Activated naive CD4-positive, alpha-beta T cell treated with anti-CD3 and anti-CD28 coated beads for 36 hours (primary cell): ENCODE measurements at regions not wholly inside any gene's neighbourhood (a gene's known extent, or its start where the extent isn't known, plus 50 kb on each side); places are given as distances from the start of the nearest gene placed in this dataset.
"Not testable (repeated sequence)": the region's sequence is repeated elsewhere in the genome, so short reads cannot be mapped to it uniquely, and the experiment has no call there.

Experiments used
- CTCF ChIA-PET: fragments of 350-600 bp; sonication (Branson Sonifier 250); formaldehyde crosslinking; loops from one replicate; lab custom pipeline; 2021; ENCODE audit warnings: antibody characterized with exemption; lab: Charles Lee
- DNase-seq: peaks from one replicate; pipeline ENCODE4 v3.0.0-alpha.2; 2020
- H3K27ac Mint-ChIP-seq: one replicate; pipeline ENCODE4 v1.8.0; 2021; ENCODE audit warnings: mild to moderate bottlenecking, mixed read lengths
- H3K27me3 Mint-ChIP-seq: one replicate; pipeline ENCODE4 v1.8.0; 2021; ENCODE audit warnings: low read depth, mixed read lengths
- H3K36me3 Mint-ChIP-seq: one replicate; pipeline ENCODE4 v1.8.0; 2021; ENCODE audit warnings: low read depth, mixed read lengths
- H3K4me1 Mint-ChIP-seq: one replicate; pipeline ENCODE4 v1.8.0; 2021; ENCODE audit warnings: low read depth, mixed read lengths
- H3K4me3 Mint-ChIP-seq: one replicate; pipeline ENCODE4 v1.8.0; 2021; ENCODE audit warnings: mild to moderate bottlenecking, moderate library complexity, mixed read lengths
- H3K9me3 Mint-ChIP-seq: one replicate; pipeline ENCODE4 v1.8.0; 2021; ENCODE audit warnings: mixed read lengths
- intact Hi-C: fragments of 100-400 bp; cut with micrococcal nuclease; formaldehyde crosslinking; loops from one replicate; pipeline ENCODE4 v1.15.1; 2023

DNA sequence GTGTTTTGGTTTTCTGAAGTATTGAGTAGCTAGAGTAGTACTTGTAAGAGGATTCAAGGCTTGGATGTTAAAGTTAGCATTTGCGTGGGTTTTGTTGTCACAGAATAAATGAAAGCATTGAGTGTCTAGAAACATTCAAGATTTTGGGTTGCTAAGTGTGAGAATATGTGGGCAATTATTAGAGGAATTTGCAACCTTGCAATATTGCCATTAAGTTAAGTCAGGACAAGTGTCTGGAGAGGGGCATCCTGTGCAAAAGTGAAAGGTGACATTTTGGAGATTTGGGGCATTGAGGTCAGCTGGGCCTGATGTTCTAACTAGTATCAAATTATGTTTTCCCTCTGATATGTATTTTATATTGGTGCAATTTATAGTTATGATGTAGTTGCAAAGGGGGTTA lies 533.9 kb upstream of the GRID2 start:
- H3K36me3 Mint-ChIP-seq, result no peaks in the 10 kb centered on the region
- peaks cover 11% of the 10 kb centered on the region for H3K9me3 Mint-ChIP-seq
- intact Hi-C loops, result no loop called here

DNA sequence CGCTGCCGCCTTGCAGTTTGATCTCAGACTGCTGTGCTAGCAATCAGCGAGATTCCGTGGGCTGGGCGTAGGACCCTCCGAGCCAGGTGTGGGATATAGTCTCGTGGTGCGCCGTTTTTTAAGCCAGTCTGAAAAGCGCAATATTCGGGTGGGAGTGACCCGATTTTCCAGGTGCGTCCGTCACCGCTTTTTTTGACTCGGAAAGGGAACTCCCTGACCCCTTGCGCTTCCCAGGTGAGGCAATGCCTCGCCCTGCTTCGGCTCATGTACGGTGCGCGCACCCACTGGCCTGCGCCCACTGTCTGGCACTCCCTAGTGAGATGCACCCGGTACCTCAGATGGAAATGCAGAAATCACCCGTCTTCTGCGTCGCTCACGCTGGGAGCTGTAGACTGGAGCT lies 512.1 kb upstream of the GRID2 start:
- H3K4me3 Mint-ChIP-seq, H3K9me3 Mint-ChIP-seq, H3K27ac Mint-ChIP-seq, intact Hi-C loops, H3K4me1 Mint-ChIP-seq, H3K36me3 Mint-ChIP-seq, CTCF ChIA-PET, DNase-seq, H3K27me3 Mint-ChIP-seq: not testable (repeated sequence)

More for the DNA sequence above, 533.9 kb upstream of the GRID2 start:
- CTCF ChIA-PET, result no interaction called here
- H3K4me1 Mint-ChIP-seq, result no peaks in the 10 kb centered on the region
- DNase-seq, result no peak
- H3K27me3 Mint-ChIP-seq, result no peaks in the 10 kb centered on the region
- H3K27ac Mint-ChIP-seq, result no peak overlapping the region
- no peak overlapping the region for H3K4me3 Mint-ChIP-seq

DNA sequence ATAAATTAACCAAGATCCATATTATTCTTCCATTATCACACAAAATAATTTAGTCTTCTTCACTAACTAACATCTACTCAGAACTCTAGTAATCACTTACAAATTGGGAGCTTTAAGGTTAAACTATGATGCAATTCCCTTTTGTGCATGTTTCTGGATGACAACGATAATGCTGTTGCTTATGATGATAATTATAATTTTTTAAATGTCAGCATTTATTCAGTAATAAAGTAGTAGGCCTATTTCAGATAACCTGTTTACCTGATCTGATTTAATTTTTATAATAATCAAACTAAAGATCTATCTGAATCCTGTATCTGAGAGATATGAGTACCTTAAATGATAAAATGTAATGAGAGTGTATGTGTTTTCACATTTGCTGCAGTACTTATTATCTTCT lies 507.8 kb upstream of the GRID2 start:
- Mint-ChIP-seq H3K4me1 (no peaks in the 10 kb centered on the region), H3K9me3 (peaks cover 7% of the 10 kb centered on the region), H3K36me3 (no peaks in the 10 kb centered on the region), H3K27ac (no peak overlapping the region), H3K27me3 (no peaks in the 10 kb centered on the region), H3K4me3 (no peak overlapping the region)
- intact Hi-C loops, result no loop called here
- DNase-seq, result no peak
- CTCF ChIA-PET, result no interaction called here

DNA sequence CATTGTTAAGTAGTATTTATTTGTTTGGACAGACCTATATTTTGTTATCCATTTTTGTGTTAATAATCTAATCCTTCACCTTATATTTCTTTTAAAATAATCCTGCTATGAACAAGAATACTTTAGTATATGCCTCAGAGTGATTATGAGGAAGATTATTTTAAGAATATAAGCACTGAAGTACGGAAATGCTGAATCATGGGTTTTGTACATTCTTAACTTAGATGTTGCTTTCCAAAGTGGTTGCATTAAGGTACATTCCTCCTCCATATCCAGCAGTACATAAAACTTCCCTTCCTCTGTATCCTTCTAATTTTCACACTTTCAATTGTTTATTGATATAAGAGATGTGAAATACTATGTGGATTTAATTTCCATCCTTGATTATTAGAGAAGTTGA lies 491.4 kb upstream of the GRID2 start:
- CTCF ChIA-PET, result no interaction called here
- Mint-ChIP-seq H3K27ac (no peak overlapping the region), H3K36me3 (no peaks in the 10 kb centered on the region), H3K27me3 (no peaks in the 10 kb centered on the region), H3K9me3 (peaks cover 9% of the 10 kb centered on the region), H3K4me1 (no peaks in the 10 kb centered on the region), H3K4me3 (no peak overlapping the region)
- intact Hi-C loops, result no loop called here
- DNase-seq, result no peak

DNA sequence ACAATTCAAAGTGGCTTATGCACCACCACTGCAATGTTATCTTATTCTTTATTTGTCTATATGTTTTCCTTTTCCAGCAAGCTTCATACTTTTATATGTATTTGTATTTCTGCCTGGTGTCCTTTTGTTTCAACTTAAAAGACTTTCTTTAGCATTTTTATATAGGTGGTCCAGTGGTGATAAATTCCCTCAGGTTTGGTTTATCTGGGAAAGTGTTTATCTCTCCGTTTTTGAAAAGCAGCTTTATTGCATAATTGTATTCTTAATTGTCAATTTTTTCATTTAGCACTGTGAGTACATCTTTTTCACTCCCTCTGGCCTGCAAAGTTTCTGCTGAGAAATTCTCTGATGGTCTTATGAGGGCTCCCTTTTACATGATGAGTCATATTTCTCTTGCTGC lies 479.0 kb upstream of the GRID2 start:
- H3K4me3 Mint-ChIP-seq, result no peak overlapping the region
- H3K36me3 Mint-ChIP-seq, result peaks cover 2% of the 10 kb centered on the region
- H3K27ac Mint-ChIP-seq, result no peak overlapping the region
- CTCF ChIA-PET, result no interaction called here
- intact Hi-C loops, result no loop called here
- no peaks in the 10 kb centered on the region for H3K27me3 Mint-ChIP-seq
- H3K9me3 Mint-ChIP-seq, result peaks cover 23% of the 10 kb centered on the region
- DNase-seq, result no peak
- H3K4me1 Mint-ChIP-seq, result no peaks in the 10 kb centered on the region

DNA sequence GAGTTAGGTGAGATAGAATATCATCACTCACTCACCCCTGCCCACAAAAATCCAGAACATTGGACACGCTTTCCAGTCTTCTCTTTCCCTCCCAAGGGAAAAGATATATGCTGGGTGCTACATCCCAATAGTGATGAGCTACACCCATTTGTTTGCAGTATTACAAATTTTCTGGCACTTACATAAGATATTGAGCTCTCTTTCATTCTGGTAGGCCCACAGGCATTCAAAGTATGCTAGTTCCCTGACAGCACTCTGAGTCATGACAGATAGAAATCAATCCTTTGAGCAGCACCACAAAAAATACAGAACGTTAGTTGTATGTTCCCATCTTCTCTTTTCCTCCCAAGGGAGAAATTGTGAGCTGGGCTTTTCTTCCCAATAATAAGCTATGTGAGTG lies 477.6 kb upstream of the GRID2 start:
- no peak for DNase-seq
- no peak overlapping the region for H3K4me3 Mint-ChIP-seq
- CTCF ChIA-PET, result no interaction called here
- peaks cover 27% of the 10 kb centered on the region for H3K9me3 Mint-ChIP-seq
- H3K36me3 Mint-ChIP-seq, result peaks cover 2% of the 10 kb centered on the region
- intact Hi-C loops, result no loop called here
- no peaks in the 10 kb centered on the region for H3K27me3 Mint-ChIP-seq
- H3K27ac Mint-ChIP-seq, result no peak overlapping the region
- no peaks in the 10 kb centered on the region for H3K4me1 Mint-ChIP-seq

DNA sequence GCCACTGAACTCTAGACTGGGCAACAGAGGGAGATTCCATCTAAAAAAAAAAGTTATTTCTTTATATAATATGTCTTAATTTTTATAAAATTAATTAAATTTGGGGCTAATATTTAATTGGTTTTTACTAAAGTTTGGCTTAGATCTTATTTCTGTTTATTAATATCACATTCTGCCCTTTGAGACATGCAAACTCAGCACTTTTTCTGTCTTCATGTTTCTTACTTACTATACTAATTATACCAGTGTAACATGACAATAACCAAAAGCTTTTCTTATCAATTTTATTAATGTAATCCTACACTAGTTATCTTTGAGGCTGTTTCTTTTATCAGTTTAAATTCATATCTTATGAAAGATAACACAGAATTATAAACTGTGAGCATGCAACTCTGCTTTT lies 475.9 kb upstream of the GRID2 start:
- Mint-ChIP-seq H3K4me3 (no peak overlapping the region), H3K36me3 (peaks cover 2% of the 10 kb centered on the region), H3K27me3 (no peaks in the 10 kb centered on the region)

DNA sequence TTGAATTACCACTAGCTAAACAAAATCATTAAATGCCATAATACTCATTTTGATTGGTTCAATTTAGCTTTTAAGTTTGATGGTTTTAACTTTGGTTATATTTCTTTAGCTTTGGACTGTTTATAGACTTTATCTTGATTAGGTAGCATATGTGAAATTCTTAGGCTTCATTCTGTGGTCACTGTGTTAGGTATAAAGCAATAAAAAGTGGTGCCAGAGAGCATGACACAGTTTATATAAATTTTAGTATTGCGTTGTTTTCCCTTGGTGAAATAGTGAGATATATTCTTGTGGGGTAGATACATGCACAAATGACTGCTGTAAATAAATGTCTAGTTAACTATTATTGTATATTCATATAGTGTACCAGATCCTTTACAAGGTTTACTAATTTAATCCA lies 474.2 kb upstream of the GRID2 start:
- Mint-ChIP-seq H3K36me3 (peaks cover 2% of the 10 kb centered on the region), H3K27me3 (no peaks in the 10 kb centered on the region), H3K9me3 (peaks cover 38% of the 10 kb centered on the region), H3K4me3 (no peak overlapping the region), H3K4me1 (no peaks in the 10 kb centered on the region), H3K27ac (no peak overlapping the region)
- CTCF ChIA-PET, result no interaction called here
- DNase-seq, result no peak
- intact Hi-C loops, result no loop called here

More for the DNA sequence above, 475.9 kb upstream of the GRID2 start:
- intact Hi-C loops, result no loop called here
- no peak overlapping the region for H3K27ac Mint-ChIP-seq
- peaks cover 31% of the 10 kb centered on the region for H3K9me3 Mint-ChIP-seq
- no peaks in the 10 kb centered on the region for H3K4me1 Mint-ChIP-seq
- CTCF ChIA-PET, result no interaction called here
- DNase-seq, result no peak

DNA sequence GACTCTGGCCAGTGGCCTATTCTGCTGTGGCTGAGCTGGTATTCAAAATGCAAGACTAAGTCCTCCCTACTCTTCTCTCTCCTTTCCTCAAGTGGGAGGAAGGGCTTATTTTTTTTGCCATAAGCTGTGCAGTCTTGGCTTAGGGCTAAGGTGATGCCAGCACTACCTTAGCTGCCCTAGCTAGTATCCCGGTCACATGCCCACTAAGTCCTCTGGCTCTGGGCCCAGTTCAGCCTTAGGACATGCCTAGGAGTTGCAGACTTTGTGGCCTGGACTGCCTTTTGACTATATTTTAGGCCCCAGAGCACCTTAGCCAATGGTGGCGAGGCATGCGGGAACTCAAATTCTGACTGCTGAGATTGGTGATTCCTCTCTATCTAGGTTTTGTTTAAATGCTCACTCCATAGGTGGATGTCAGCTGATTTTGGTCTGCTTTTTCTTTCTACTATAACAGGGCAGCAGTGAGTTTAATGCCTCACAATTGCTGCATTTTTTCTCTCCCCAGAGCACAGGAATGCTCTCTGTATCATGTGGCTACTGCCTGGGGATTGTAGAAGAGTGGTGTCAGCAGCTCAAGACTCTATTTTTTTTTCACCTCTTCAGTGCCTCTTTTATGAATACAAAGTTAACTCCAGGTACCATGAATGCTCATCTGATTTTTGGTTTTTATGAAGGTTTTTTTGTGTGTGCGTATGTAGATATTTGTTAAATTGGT lies 472.9 kb upstream of the GRID2 start:
- no peaks in the 10 kb centered on the region for H3K27me3 Mint-ChIP-seq
- no peak overlapping the region for H3K27ac Mint-ChIP-seq
- H3K4me3 Mint-ChIP-seq, result no peak overlapping the region
- intact Hi-C loops, result no loop called here
- no peaks in the 10 kb centered on the region for H3K36me3 Mint-ChIP-seq
- H3K4me1 Mint-ChIP-seq, result no peaks in the 10 kb centered on the region
- CTCF ChIA-PET, result no interaction called here
- peaks cover 35% of the 10 kb centered on the region for H3K9me3 Mint-ChIP-seq
- no peak for DNase-seq

DNA sequence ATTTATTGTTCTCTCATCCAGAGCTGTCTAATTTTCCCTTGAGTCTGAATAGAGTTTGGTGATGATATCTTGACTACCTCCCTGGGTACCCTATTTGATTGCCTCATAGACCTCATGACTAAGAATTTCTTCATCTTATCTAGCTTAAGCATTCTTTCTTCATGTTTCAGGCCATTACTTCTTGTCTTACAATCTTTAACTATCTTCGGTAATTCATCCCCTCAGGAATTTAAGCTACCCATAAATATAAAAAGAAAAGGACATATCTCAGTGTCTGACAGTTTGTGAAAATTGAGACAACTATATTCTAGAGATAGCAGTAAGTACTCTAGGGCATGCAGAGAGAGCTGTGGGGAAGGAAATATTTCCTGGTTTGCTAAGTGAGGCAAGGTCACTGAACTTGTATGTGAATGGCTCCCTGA lies 466.1 kb upstream of the GRID2 start:
- DNase-seq, result no peak
- Mint-ChIP-seq H3K4me1 (no peaks in the 10 kb centered on the region), H3K27me3 (no peaks in the 10 kb centered on the region), H3K36me3 (no peaks in the 10 kb centered on the region), H3K27ac (no peak overlapping the region), H3K4me3 (no peak overlapping the region), H3K9me3 (peaks cover 20% of the 10 kb centered on the region)
- CTCF ChIA-PET, result no interaction called here
- intact Hi-C loops, result no loop called here

DNA sequence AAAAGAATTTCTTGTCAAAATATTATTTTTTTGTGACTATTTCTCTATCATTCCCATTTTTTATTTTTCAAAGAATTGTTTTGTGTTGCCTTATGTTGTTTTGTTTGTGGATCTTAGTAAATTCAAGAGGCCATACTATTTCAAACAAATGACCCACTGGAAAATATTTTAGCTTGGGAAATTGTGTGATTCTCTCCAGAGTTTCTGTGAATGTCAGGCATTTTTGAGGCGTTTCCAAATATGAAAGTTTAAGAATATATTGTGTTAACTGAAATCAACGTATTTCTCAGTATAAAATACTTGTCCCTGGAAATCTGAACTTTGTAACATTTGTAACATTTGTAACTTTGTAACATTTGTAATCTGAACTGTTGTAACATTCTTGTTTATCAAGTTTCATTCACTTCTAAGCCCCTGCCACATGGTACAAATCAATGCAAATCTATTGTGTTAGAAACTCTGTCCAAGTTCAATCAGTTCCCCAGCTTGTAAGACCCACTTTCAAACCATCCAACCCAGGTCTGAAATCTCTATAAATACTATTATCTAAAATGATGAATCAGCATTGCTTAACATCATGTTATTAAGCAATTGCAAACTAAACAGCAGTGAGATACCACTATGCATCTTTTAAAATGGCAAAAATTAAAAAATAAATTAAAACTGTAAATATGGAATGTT lies 465.4 kb upstream of the GRID2 start:
- no peak for DNase-seq
- Mint-ChIP-seq H3K27ac (no peak overlapping the region), H3K27me3 (no peaks in the 10 kb centered on the region), H3K4me3 (no peak overlapping the region), H3K36me3 (no peaks in the 10 kb centered on the region), H3K4me1 (no peaks in the 10 kb centered on the region), H3K9me3 (peaks cover 17% of the 10 kb centered on the region)
- intact Hi-C loops, result no loop called here
- CTCF ChIA-PET, result no interaction called here

DNA sequence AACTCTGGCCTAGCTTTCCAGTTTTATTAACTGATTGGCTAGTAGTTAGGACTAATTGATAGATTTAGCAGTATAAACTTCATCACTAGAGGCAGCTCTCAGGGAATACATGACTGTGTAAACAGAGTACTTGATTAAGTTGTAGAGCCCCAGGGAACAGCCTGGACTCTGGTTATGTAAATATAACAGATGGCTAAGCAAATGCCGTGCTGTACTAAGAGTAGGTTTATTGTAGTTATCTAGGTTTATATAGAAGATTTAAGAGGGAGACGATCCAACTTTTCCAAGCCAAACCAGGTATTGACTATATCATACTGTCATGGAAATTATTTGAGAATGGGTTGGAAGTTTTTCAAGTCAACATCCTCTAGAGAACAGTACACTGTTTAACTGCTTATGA lies 463.4 kb upstream of the GRID2 start:
- Mint-ChIP-seq H3K9me3 (no peaks in the 10 kb centered on the region), H3K4me3 (no peak overlapping the region), H3K27me3 (no peaks in the 10 kb centered on the region), H3K4me1 (no peaks in the 10 kb centered on the region), H3K27ac (no peak overlapping the region), H3K36me3 (no peaks in the 10 kb centered on the region)
- CTCF ChIA-PET, result no interaction called here
- intact Hi-C loops, result no loop called here
- DNase-seq, result no peak

DNA sequence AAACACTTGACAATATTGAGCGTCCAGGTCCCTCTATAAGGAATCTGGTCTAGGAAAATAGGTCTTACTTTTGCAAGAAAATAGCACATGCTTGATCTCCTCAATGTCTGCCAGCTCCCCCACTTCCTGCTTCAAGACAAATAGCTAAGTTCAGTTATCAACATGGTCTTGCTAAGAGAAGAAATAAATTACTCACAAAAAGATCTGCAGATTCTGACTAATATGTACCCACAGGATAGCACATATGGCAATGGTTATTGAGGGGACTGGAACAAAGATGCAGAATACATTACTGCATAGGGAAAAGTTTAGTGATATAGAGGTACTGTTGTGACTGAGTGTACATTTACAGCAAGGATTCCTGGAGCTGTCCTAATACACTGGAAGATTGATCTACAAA lies 457.5 kb upstream of the GRID2 start:
- CTCF ChIA-PET, result no interaction called here
- no peak overlapping the region for H3K27ac Mint-ChIP-seq
- H3K4me3 Mint-ChIP-seq, result no peak overlapping the region
- no peaks in the 10 kb centered on the region for H3K27me3 Mint-ChIP-seq
- no peaks in the 10 kb centered on the region for H3K4me1 Mint-ChIP-seq
- H3K9me3 Mint-ChIP-seq, result peaks cover 1% of the 10 kb centered on the region
- H3K36me3 Mint-ChIP-seq, result no peaks in the 10 kb centered on the region
- DNase-seq, result no peak
- intact Hi-C loops, result no loop called here
